GM06990 (cell line): ENCODE measurements at regions not wholly inside any gene's neighbourhood (a gene's known extent, or its start where the extent isn't known, plus 50 kb on each side); places are given as distances from the start of the nearest gene placed in this dataset.
A peak's percentile ranks its signal among the peaks of the same experiment; 100 is the strongest.

Source experiments
- DNase-seq: peaks from one replicate; pipeline ENCODE4 v3.0.0-alpha.2; 2011; ENCODE audit not compliant: insufficient read length; ENCODE audit errors: extremely low read depth
- H3K27me3 ChIP-seq: replicated peaks from 2 replicates; pipeline ENCODE4 v1.6.0; 2011; ENCODE audit warnings: low read length; ENCODE audit not compliant: control insufficient read depth, insufficient read depth
- H3K36me3 ChIP-seq: 2 replicates; pipeline ENCODE4 v1.5.1; 2011; ENCODE audit warnings: low read length; ENCODE audit not compliant: control insufficient read depth, insufficient read depth
- H3K4me3 ChIP-seq: replicated peaks from 2 replicates; pipeline ENCODE4 v1.5.1; 2011; ENCODE audit warnings: low read depth, mild to moderate bottlenecking, control low read depth, low read length
- CTCF ChIP-seq: IDR thresholded peaks from 2 replicates; pipeline ENCODE4 v1.5.1; 2011; ENCODE audit warnings: low read length, control low read depth, mild to moderate bottlenecking, inconsistent platforms; ENCODE audit not compliant: insufficient read depth, poor library complexity, severe bottlenecking

- no peak for DNase-seq
- no peaks in the 10 kb centered on the region for H3K27me3 ChIP-seq
- TF ChIP-seq CTCF = no peak
Measured at GRCh38 chr5:10120934-10121333, 128.8 kb downstream of the ATPSCKMT start.

GRCh38 chr5:10118150-10118549, 131.5 kb downstream of the ATPSCKMT start:
- Histone ChIP-seq H3K4me3 (no peak overlapping the region), H3K36me3 (no peaks in the 10 kb centered on the region), H3K27me3 (no peaks in the 10 kb centered on the region)
- no peak for TF ChIP-seq CTCF
- no peak for DNase-seq

More at GRCh38 chr5:10120934-10121333, 128.8 kb downstream of the ATPSCKMT start:
- Histone ChIP-seq H3K36me3 (no peaks in the 10 kb centered on the region), H3K4me3 (no peak overlapping the region)

GRCh38 chr5:10116594-10116993, 133.1 kb downstream of the ATPSCKMT start:
- no peak for TF ChIP-seq CTCF
- H3K4me3 ChIP-seq = no peak overlapping the region
- no peaks in the 10 kb centered on the region for H3K36me3 ChIP-seq
- DNase-seq = no peak
- no peaks in the 10 kb centered on the region for H3K27me3 ChIP-seq

- DNase-seq = no peak
- no peak for TF ChIP-seq CTCF
- no peak overlapping the region for H3K4me3 ChIP-seq
- H3K36me3 ChIP-seq = no peaks in the 10 kb centered on the region
- no peaks in the 10 kb centered on the region for H3K27me3 ChIP-seq
Measured at GRCh38 chr5:10115669-10116068, 134.0 kb downstream of the ATPSCKMT start.

- no peak for DNase-seq
- peak; percentile 53 for TF ChIP-seq CTCF
- no peaks in the 10 kb centered on the region for H3K27me3 ChIP-seq
- no peak overlapping the region for H3K4me3 ChIP-seq
- no peaks in the 10 kb centered on the region for H3K36me3 ChIP-seq
Measured at GRCh38 chr5:10111571-10111970, 138.1 kb downstream of the ATPSCKMT start.

- H3K4me3 ChIP-seq = no peak overlapping the region
- no peak for DNase-seq
- TF ChIP-seq CTCF = no peak
Measured at GRCh38 chr5:10110228-10110627, 139.5 kb downstream of the ATPSCKMT start.

More at GRCh38 chr5:10110228-10110627, 139.5 kb downstream of the ATPSCKMT start:
- Histone ChIP-seq H3K36me3 (no peaks in the 10 kb centered on the region), H3K27me3 (no peaks in the 10 kb centered on the region)
